Esophagus muscularis mucosa (tissue), 4 donors: ENCODE measurements at regions not wholly inside any gene's neighbourhood (a gene's known extent, or its start where the extent isn't known, plus 50 kb on each side); places are given as distances from the start of the nearest gene placed in this dataset.

Experiments
- DNase-seq: peaks from one replicate; pipeline ENCODE4 v3.0.0-alpha.2; 2017; ENCODE audit errors: extremely low spot score
- H3K27ac ChIP-seq, 4 donors: fragments of 200-600 bp; sonication (generic); replicated peaks in 1 of 4; 1 replicate in 3 of 4; 2 replicates in 1 of 4; pipeline ENCODE4 v1.5.1; 2016 to 2019; ENCODE audit warnings: mild to moderate bottlenecking in 1 of 4
- H3K27me3 ChIP-seq, 4 donors: fragments of 200-600 bp; sonication (generic); one replicate each; pipeline versions ENCODE4 v1.5.1 to v1.6.0; 2016 to 2019
- H3K36me3 ChIP-seq, 4 donors: fragments of 200-600 bp; sonication (generic); one replicate each; pipeline ENCODE4 v1.5.1; 2016 to 2019
- H3K4me1 ChIP-seq, 4 donors: fragments of 200-600 bp; sonication (generic); one replicate each; pipeline ENCODE4 v1.5.1; 2016 to 2019
- H3K4me3 ChIP-seq, 4 donors: fragments of 200-600 bp; sonication (generic); 1 replicate in 2 of 4; 2 replicates in 2 of 4; pipeline ENCODE4 v1.5.1; 2016 to 2019; ENCODE audit warnings: mild to moderate bottlenecking in 4 of 4, moderate library complexity in 1 of 4
- H3K9me3 ChIP-seq, 4 donors: fragments of 200-600 bp; sonication (generic); 1 replicate in 3 of 4; 2 replicates in 1 of 4; pipeline ENCODE4 v1.5.1; 2016 to 2019
- CTCF ChIP-seq, 3 experiments: fragments of 200-600 bp in 2 of 3; fragments of 450-650 bp in 1 of 3; sonication (generic) in 2 of 3; IDR thresholded peaks; one replicate each; pipeline ENCODE4 v1.5.1; 2017 to 2019; ENCODE audit warnings: antibody characterized with exemption in 3 of 3, mild to moderate bottlenecking in 2 of 3, moderate library complexity in 1 of 3
- EP300 ChIP-seq: sonication (generic); formaldehyde crosslinking; IDR thresholded peaks from one replicate; pipeline ENCODE4 v1.6.1; 2017; ENCODE audit warnings: antibody characterized with exemption
- POLR2A ChIP-seq: fragments of 450-650 bp; IDR thresholded peaks from one replicate; pipeline ENCODE4 v1.6.1; 2017; ENCODE audit warnings: antibody characterized with exemption, moderate library complexity, mild to moderate bottlenecking, low read depth
- POLR2AphosphoS5 ChIP-seq, 2 donors: sonication (generic); formaldehyde crosslinking; IDR thresholded peaks; one replicate each; pipeline ENCODE4 v1.6.1; 2017; ENCODE audit warnings: antibody characterized with exemption in 2 of 2
- whole genome bisulfite sequencing: methylation state at CpG from one replicate; pipeline ENCODE4 v1.1.5; 2018; 5-methylcytosine and 5-hydroxymethylcytosine counted together
- intact Hi-C: fragments of 100-400 bp; cut with DNase I; formaldehyde crosslinking; loops from one replicate; pipeline ENCODE4 v1.15.1; 2023

DNA sequence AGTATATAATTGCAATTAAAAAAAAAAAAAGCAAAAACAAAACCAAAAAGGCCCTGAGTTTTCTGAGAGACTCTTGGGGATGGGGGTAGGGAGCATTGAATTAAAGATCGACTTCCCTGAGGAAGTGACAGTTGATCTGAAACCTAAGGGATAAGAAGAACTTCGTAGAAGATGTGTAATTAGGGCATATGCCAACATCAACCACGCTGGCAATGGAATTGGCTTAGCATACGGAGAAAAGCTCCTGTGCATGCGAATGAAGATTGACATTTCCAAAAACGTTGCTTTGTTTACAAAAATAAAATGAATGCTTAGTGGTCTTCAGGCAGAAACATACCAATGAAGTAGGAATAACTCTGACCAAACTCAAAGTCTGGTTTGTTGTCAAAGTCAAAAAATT, 307.6 kb upstream of the ZNF521 start:
- Histone ChIP-seq H3K27me3 (no peaks in the 10 kb centered on the region), H3K27ac (no peak overlapping the region), H3K4me3 (no peak overlapping the region), H3K9me3 (no peaks in the 10 kb centered on the region), H3K36me3 (no peaks in the 10 kb centered on the region), H3K4me1 (peaks cover 0 to 6% (median 0%) of the 10 kb centered on the region in 4 donors)
- DNase-seq, result no peak
- TF ChIP-seq POLR2AphosphoS5 (IDR thresholded peaks at IDR 0.05) (no peak), CTCF (IDR thresholded peaks at IDR 0.05) (no peak), POLR2A (no peak), EP300 (no peak)
- intact Hi-C loops, result no loop called here
- WGBS, result 86% methylated on average over 6 of the region's 6 CpGs

GRCh38 chr18:25658476-25658875, 306.5 kb upstream of the ZNF521 start:
- no peak for DNase-seq
- intact Hi-C loops, result no loop called here
- Histone ChIP-seq H3K27me3 (no peaks in the 10 kb centered on the region), H3K36me3 (no peaks in the 10 kb centered on the region), H3K27ac (no peak overlapping the region), H3K9me3 (no peaks in the 10 kb centered on the region), H3K4me1 (peaks cover 0 to 6% (median 0%) of the 10 kb centered on the region in 4 donors), H3K4me3 (no peak overlapping the region)
- no peak for TF ChIP-seq CTCF (IDR thresholded peaks at IDR 0.05)
- 72% methylated on average over 4 of the region's 4 CpGs for WGBS

- H3K4me3 ChIP-seq, result no peak overlapping the region
- DNase-seq, result no peak
- intact Hi-C loops, result no loop called here
- no peaks in the 10 kb centered on the region for H3K27me3 ChIP-seq
- no peaks in the 10 kb centered on the region for H3K4me1 ChIP-seq
- TF ChIP-seq POLR2A, result no peak
- no peak for TF ChIP-seq CTCF (IDR thresholded peaks at IDR 0.05)
- no peak for TF ChIP-seq POLR2AphosphoS5 (IDR thresholded peaks at IDR 0.05)
- TF ChIP-seq EP300, result no peak
- no peak overlapping the region for H3K27ac ChIP-seq
- H3K36me3 ChIP-seq, result no peaks in the 10 kb centered on the region
- 94% methylated on average over 1 of the region's 1 CpG for WGBS
- H3K9me3 ChIP-seq, result no peaks in the 10 kb centered on the region
Measured at GRCh38 chr18:25651553-25651952, 299.6 kb upstream of the ZNF521 start.

- intact Hi-C loops, result no loop called here
- no peak overlapping the region for H3K4me3 ChIP-seq
- H3K36me3 ChIP-seq, result no peaks in the 10 kb centered on the region
- TF ChIP-seq CTCF (IDR thresholded peaks at IDR 0.05) (no peak), EP300 (no peak), POLR2A (no peak), POLR2AphosphoS5 (IDR thresholded peaks at IDR 0.05) (no peak)
- 50% methylated on average over 4 of the region's 4 CpGs for whole genome bisulfite sequencing
- H3K9me3 ChIP-seq, result no peaks in the 10 kb centered on the region
- no peak overlapping the region for H3K27ac ChIP-seq
- no peaks in the 10 kb centered on the region for H3K27me3 ChIP-seq
- H3K4me1 ChIP-seq, result no peaks in the 10 kb centered on the region
- DNase-seq, result no peak
Measured at GRCh38 chr18:25650201-25650941, 298.4 kb upstream of the ZNF521 start.

DNA sequence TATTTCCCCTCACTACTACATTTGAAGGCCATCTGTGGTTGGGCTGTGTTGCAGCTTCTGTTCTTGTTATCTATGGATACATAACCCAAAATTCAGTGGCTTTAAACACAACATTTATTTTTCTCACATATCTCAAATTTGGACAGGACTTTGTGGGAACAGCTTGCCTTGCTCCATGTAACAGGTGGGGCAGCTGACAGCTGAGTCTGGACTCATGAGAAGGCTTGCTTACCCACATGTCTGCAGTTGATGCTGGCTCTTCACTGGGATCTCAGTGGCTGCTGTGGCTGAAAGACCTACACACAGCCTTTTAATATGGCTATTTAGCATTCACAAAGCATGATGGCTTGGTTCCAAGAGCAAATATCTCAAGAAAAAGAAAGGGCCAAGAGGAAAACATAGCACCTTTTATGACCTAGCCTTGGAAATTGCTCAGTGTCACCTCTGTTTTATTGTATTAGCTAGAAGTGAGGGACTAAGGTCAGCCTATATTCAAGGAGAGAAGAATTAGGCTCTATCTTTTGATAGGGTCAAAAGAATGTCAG, 296.8 kb upstream of the ZNF521 start:
- no peak for DNase-seq
- Histone ChIP-seq H3K4me3 (no peak overlapping the region), H3K4me1 (no peaks in the 10 kb centered on the region), H3K9me3 (no peaks in the 10 kb centered on the region), H3K36me3 (no peaks in the 10 kb centered on the region), H3K27ac (no peak overlapping the region), H3K27me3 (no peaks in the 10 kb centered on the region)
- intact Hi-C loops, result no loop called here
- TF ChIP-seq EP300, result no peak
- no peak for TF ChIP-seq POLR2AphosphoS5 (IDR thresholded peaks at IDR 0.05)
- no peak for TF ChIP-seq POLR2A
- TF ChIP-seq CTCF (IDR thresholded peaks at IDR 0.05), result no peak
